ENCODE measurements at regions not wholly inside any gene's neighbourhood (a gene's known extent, or its start where the extent isn't known, plus 50 kb on each side); places are given as distances from the start of the nearest gene placed in this dataset.

- DNase-seq (ENCODE audit: low read depth in 2 of 2) = no peak
These were observed 236.9 kb upstream of the PMEPA1 start for GRCh38 chr20:57946559-57947315.

DNA sequence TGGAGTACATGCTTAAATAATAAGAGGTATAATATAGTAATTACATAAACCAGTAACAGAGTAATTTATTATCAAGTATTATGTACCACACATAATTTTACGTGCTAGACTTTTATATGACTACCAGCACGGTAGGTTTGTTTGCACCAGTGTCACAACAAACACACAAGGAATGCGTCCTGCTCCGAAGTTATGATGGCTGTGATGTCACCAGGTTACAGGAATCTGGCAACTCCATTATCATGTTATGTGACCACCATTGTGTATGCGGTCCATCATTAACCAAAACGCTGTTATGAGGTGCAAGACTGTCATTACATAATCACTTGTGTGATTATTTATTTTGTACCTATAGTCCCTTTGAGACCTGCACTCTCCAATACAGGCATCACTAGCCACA lies 235.2 kb upstream of the PMEPA1 start:
- DNase-seq (ENCODE audit: low read depth in 2 of 2) = no peak

GRCh38 chr20:57943950-57944349 lies 234.1 kb upstream of the PMEPA1 start:
- DNase-seq (ENCODE audit: low read depth in 2 of 2) = no peak

DNA sequence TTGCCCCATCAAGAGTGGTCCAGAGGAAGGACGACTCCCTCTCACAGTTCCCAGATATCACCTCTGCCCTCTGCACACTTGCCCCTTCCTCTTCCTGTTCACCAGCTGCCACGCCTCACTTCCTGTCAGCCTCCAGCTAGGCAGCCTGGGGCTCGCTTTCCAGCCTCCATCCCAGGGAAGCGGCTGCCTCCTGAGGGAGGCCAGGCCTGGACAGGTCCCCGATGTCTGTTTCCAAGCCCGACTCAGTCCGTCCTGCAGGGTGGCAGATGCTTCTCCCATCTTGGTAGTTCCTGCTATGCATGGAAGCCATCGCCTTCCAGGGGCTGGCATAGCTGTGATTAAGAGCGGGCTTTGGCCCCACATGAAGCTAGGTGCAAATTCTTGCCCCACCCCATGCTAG lies 233.5 kb upstream of the PMEPA1 start:
- no peak for DNase-seq (ENCODE audit: low read depth in 2 of 2)

- no peak for DNase-seq (ENCODE audit: low read depth in 2 of 2)
These were observed 232.0 kb upstream of the PMEPA1 start for GRCh38 chr20:57941604-57942381.

DNA sequence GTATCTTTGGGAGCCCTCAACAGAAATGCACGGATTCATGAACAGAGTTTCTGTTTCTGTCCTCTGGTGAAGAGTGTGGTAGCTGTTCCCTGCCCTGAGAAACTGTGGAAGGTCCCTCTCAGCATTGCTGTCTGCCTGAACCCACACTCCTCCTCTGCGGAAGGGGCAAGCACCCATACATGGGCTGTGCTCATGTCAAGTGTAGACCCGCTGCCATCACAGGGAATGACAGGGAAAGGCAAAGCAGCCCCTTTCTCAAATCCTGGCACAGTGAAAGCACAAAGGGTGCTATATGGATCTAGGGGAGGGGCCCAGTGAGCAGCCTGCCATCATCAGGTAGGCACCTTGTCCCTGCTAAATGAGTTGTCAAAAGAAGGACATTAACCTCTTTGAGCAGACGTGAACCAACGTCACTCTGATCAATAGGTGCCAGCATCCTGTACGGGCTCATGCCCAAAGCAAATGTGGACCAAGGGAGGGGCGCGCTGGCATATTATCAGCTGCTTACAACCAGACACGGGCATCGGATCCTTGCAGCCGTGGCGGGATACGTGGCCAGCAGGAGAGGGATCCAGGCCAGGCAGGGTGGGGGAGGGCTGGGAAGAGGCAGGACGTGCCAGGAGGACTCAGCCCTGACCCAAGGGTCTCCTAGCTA lies 231.2 kb upstream of the PMEPA1 start:
- no peak for DNase-seq (ENCODE audit: low read depth in 2 of 2)

DNA sequence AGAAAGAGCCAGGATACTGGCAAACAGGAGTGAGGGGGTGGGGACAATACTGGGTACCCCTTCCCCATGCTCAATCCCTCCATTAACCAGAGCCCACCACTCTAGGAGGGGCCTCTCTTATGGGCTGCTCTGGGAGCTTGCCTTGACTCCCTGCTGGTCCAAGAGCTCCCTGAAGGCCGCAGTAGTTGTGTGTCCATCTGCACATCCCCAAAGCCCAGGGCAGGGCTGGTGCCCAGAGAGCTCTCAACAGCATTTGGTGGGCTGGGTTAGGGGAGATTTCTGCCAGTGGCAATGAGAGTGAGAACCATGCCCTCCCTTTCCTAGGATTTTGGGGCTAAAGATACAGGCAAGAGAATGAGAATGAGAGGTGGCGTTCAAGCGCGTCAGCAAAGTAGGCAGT lies 230.6 kb upstream of the PMEPA1 start:
- DNase-seq (ENCODE audit: low read depth in 2 of 2) = no peak

DNA sequence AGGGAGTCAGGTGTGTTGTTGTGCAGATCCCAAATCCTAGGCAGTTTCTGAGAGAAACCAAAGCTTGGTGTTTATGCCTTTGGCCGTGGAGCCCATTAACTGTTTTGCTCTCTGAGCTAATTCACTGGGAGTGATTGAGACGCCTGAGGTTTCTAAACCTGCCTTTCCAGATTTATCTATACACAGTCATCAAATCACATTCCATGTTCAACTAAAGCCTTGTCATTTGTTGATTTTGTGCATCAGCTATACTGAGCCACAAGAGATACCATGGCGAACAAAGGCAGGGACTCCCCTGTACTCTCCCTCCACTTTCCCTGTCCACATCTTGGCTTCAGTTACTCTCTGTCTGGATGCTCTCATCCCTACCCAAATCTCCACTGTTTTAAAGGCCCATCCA lies 229.7 kb upstream of the PMEPA1 start:
- no peak for DNase-seq (ENCODE audit: low read depth in 2 of 2)

GRCh38 chr20:57938158-57939108 lies 228.6 kb upstream of the PMEPA1 start:
- no peak for DNase-seq (ENCODE audit: low read depth in 2 of 2)

GRCh38 chr20:57936636-57937385 lies 227.0 kb upstream of the PMEPA1 start:
- no peak for DNase-seq (ENCODE audit: low read depth in 2 of 2)

GRCh38 chr20:57934913-57935312 lies 225.1 kb upstream of the PMEPA1 start:
- no peak for DNase-seq (ENCODE audit: low read depth in 2 of 2)

- no peak for DNase-seq (ENCODE audit: low read depth in 2 of 2)
These were observed 224.4 kb upstream of the PMEPA1 start for GRCh38 chr20:57934007-57934805.

DNA sequence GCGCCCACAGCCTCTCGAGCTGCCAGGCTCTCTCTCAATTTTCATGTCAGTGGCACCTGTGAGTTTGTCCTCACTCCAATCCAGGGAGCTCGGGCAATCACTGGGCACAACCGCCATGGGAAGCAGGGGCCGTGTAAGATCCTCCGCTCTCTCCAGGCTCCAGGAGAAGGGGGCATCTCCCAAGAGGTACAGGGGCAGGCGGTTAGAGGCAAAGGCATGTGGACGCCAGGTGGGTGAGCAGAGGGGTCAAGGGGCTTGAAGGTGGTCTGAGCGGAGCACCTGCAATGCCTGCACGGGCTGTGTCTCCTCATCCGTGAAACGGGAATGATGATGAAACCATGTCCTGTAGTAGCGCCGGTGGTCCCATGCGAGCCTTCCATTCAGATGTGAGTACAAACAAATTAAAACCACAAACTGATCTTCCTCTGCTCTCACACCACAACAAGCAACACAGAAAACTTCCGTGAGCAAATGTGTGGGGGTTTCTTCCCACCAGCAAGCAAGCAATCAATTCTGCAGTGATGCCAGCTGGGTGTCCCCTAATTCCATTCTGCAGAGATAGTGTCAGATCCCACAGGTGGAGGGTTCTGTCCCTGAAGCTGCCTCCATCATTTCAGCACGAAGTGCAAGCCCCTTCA lies 222.5 kb upstream of the PMEPA1 start:
- DNase-seq (ENCODE audit: low read depth in 2 of 2) = no peak

- no peak for DNase-seq (ENCODE audit: low read depth in 2 of 2)
These were observed 220.5 kb upstream of the PMEPA1 start for GRCh38 chr20:57930351-57930750.

DNA sequence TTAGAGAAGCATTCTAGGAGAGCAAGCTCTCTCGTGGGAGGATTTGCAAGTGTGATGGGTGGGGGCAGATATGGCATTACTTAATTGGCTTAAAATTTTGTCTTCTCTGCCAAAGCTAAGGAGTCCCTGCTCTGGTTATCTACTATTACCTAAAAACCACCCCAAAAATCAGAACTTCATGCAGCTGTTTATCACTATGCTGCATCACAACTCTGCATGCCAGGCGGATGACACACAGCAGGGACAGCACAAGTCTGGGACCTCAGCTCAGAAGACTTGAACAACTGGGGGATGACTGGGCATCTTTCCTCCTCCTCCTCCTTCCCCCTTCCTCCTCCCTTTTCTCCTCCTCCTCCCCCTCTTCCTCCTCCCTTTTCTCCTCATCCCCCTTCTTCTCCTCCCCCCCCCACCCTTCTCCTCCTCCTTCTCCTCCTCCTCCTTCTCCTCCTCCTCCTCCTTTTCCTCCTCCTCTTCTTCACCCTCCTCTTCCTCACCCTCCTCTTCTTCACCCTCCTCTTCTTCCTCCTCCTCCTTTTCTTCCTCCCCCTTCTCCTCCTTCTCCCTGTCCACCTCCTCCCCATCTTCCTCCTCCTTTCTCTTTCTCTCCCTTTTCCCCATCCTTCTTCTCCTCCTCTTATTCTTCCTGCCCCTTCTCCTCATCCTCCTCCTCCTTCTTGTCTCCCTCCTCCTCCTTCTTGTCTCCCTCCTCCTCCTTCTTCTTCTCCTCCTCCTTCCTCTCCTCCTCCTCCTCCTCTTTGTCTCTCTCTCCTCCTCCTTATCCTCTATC lies 218.6 kb upstream of the PMEPA1 start:
- DNase-seq (ENCODE audit: low read depth in 2 of 2) = no peak

DNA sequence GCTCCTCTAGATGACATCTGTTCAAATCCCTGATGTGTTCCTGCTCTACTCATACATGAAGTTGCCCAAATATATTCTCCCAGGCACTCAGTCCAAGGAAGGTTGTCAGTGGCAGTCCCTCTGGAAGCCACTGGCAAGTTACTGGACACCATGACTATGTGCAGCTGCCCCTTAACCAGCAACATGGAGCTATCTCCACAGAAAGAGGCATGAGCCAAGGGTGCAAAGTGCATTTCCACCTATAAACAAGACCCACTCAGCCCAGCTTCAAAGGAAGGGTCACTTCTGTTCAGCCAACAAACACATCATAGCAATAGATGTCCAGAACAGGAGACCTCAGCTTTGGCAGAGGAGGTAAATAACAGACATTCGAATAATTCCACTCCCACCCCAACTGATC lies 217.6 kb upstream of the PMEPA1 start:
- DNase-seq (ENCODE audit: low read depth in 2 of 2) = no peak

DNA sequence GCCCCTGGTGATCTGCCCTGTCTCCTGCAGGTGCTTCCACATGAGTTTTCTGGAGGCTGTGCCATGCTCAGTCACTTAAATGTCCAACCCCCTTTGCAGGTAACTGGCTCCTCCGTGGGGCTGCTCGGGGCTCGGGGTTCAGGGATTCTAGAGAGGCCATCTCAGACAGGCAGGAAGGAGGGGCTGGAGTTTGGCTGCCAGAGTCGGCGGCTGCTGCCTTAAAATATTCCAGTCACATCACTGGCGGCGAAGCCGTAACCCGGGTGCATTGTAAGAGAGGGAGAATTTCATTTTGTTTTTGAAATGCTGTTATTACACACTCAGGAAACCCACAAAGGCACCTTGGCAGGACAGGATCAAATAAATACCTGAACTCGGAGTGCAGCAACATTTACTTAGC lies 212.9 kb upstream of the PMEPA1 start:
- DNase-seq (ENCODE audit: low read depth in 2 of 2) = no peak

DNA sequence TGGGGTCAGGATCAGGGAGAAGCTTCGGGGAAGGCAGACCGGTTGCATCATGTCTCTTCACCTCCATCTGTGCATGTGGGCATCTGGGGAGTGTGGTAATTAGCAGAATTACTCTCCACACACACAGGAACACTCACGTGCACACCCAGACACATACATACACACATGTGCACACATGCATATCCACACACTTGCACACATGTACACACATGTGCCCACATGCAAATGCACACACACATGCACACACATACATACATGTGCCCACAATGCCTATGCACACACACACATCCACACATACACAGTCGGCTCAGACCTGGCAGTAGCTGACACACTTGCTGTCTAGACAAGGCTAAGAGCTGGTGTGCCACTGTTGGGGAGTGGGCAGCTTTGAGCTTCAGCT lies 212.3 kb upstream of the PMEPA1 start:
- DNase-seq (ENCODE audit: low read depth in 2 of 2) = no peak

DNA sequence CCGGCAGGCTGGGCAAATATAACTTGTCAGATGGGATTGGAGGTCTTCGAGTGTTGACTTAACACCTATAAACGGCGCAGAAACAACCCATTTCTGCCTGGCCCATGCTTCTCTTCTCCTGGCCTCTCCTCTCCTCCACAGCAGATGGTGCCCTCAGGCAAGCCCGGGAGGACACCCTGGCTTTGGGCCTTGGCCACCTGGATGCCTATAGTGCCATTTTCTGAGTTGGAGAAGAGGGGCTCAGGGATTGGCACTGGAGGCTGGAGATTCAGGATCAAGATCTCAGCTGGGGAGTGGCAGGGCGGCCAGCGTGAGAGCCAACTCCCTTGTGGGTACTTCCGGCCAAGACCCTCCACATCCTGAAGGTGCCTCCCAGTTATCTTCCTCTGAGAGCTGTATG lies 211.9 kb upstream of the PMEPA1 start:
- no peak for DNase-seq (ENCODE audit: low read depth in 2 of 2)

Measured in stimulated activated CD8-positive, alpha-beta memory T cell treated with anti-CD3 and anti-CD28 coated beads, Interleukin-15, amount 100 ng/mL, for 48 hours (primary cell).